Activated CD4-positive, alpha-beta T cell treated with anti-CD3 and anti-CD28 coated beads for 36 hours (primary cell): ENCODE measurements at regions not wholly inside any gene's neighbourhood (a gene's known extent, or its start where the extent isn't known, plus 50 kb on each side); places are given as distances from the start of the nearest gene placed in this dataset.
"Not testable (repeated sequence)": the region's sequence is repeated elsewhere in the genome, so short reads cannot be mapped to it uniquely, and the experiment has no call there.

Source experiments
- ATAC-seq: fragments of 200-7000 bp; cut with Tn5 transposase; one replicate; pipeline ENCODE4 v1.10.0; 2021; ENCODE audit warnings: mild to moderate bottlenecking, moderate library complexity
- CTCF ChIA-PET: fragments of 350-600 bp; sonication (Branson Sonifier 250); formaldehyde crosslinking; loops from one replicate; lab custom pipeline; 2021; ENCODE audit warnings: antibody characterized with exemption; lab: Charles Lee
- POLR2A ChIA-PET: fragments of 350-600 bp; sonication (Branson Sonifier 250); formaldehyde crosslinking; loops from one replicate; lab custom pipeline; 2021; ENCODE audit warnings: antibody characterized with exemption, inconsistent platforms; lab: Charles Lee
- DNase-seq: peaks from one replicate; pipeline ENCODE4 v3.0.0-alpha.2; 2020
- H3K27ac Mint-ChIP-seq: one replicate; pipeline ENCODE4 v1.8.0; 2021; ENCODE audit warnings: mixed read lengths
- H3K27me3 Mint-ChIP-seq: one replicate; pipeline ENCODE4 v1.8.0; 2021; ENCODE audit warnings: mixed read lengths
- H3K36me3 Mint-ChIP-seq: one replicate; pipeline ENCODE4 v1.8.0; 2021; ENCODE audit warnings: low read depth, mixed read lengths
- H3K4me1 Mint-ChIP-seq: one replicate; pipeline ENCODE4 v1.8.0; 2021; ENCODE audit warnings: mixed read lengths
- H3K4me3 Mint-ChIP-seq: one replicate; pipeline ENCODE4 v1.8.0; 2021; ENCODE audit warnings: mild to moderate bottlenecking, moderate library complexity, mixed read lengths
- H3K9me3 Mint-ChIP-seq: one replicate; pipeline ENCODE4 v1.8.0; 2021; ENCODE audit warnings: low read depth, mixed read lengths
- intact Hi-C, 2 experiments: fragments of 100-400 bp; cut with DNase I in 1 of 2; cut with micrococcal nuclease in 1 of 2; formaldehyde crosslinking; loops; one replicate each; pipeline versions ENCODE4 v1.14.2 to v1.15.1; 2022 to 2024; cut with DNase I, micrococcal nuclease

GRCh38 chrX:138921031-138921430, 209.5 kb upstream of the FGF13 start:
- ATAC-seq (no peak), DNase-seq (no peak)
- Mint-ChIP-seq H3K4me3 (no peak overlapping the region), H3K27me3 (no peaks in the 10 kb centered on the region), H3K4me1 (no peaks in the 10 kb centered on the region), H3K27ac (no peak overlapping the region), H3K36me3 (no peaks in the 10 kb centered on the region), H3K9me3 (no peaks in the 10 kb centered on the region)
- CTCF ChIA-PET, result no interaction called here
- intact Hi-C loops, result no loop called here
- POLR2A ChIA-PET, result no interaction called here

GRCh38 chrX:138917781-138918180, 206.3 kb upstream of the FGF13 start:
- Mint-ChIP-seq H3K9me3 (no peaks in the 10 kb centered on the region), H3K27ac (no peak overlapping the region), H3K36me3 (no peaks in the 10 kb centered on the region), H3K4me3 (no peak overlapping the region), H3K4me1 (no peaks in the 10 kb centered on the region), H3K27me3 (no peaks in the 10 kb centered on the region)
- ATAC-seq (no peak), DNase-seq (no peak)
- ChIA-PET CTCF (no interaction called here), POLR2A (no interaction called here)
- intact Hi-C loops, result no loop called here

GRCh38 chrX:138914767-138915166, 203.2 kb upstream of the FGF13 start:
- H3K27ac Mint-ChIP-seq, result no peak overlapping the region
- no peak overlapping the region for H3K4me3 Mint-ChIP-seq
- POLR2A ChIA-PET, result no interaction called here
- no peaks in the 10 kb centered on the region for H3K27me3 Mint-ChIP-seq
- CTCF ChIA-PET, result no interaction called here
- no peaks in the 10 kb centered on the region for H3K4me1 Mint-ChIP-seq
- intact Hi-C loops, result no loop called here
- H3K9me3 Mint-ChIP-seq, result no peaks in the 10 kb centered on the region
- no peaks in the 10 kb centered on the region for H3K36me3 Mint-ChIP-seq
- DNase-seq (no peak), ATAC-seq (no peak)

GRCh38 chrX:138908577-138908976, 197.1 kb upstream of the FGF13 start:
- H3K36me3 Mint-ChIP-seq, result no peaks in the 10 kb centered on the region

GRCh38 chrX:138897621-138898492, 186.3 kb upstream of the FGF13 start:
- CTCF ChIA-PET, result interaction anchor here (0.6 kb wide), 1 partner anchor 1490 kb away, joined by 3 read pairs; no protein-coding TSS in a partner anchor
- Mint-ChIP-seq H3K27ac (no peak overlapping the region), H3K36me3 (no peaks in the 10 kb centered on the region), H3K4me1 (no peaks in the 10 kb centered on the region), H3K4me3 (no peak overlapping the region), H3K9me3 (peaks cover 1% of the 10 kb centered on the region), H3K27me3 (no peaks in the 10 kb centered on the region)
- intact Hi-C loops, result no loop called here
- no peak for ATAC-seq
- POLR2A ChIA-PET, result no interaction called here
- DNase-seq, result no peak

More at GRCh38 chrX:138908577-138908976, 197.1 kb upstream of the FGF13 start:
- Mint-ChIP-seq H3K4me1 (no peaks in the 10 kb centered on the region), H3K27me3 (no peaks in the 10 kb centered on the region), H3K4me3 (no peak overlapping the region), H3K9me3 (no peaks in the 10 kb centered on the region), H3K27ac (no peak overlapping the region)
- intact Hi-C loops, result no loop called here
- ATAC-seq (no peak), DNase-seq (no peak)
- ChIA-PET CTCF (no interaction called here), POLR2A (no interaction called here)

- ChIA-PET POLR2A (no interaction called here), CTCF (no interaction called here)
- DNase-seq (no peak), ATAC-seq (no peak)
- Mint-ChIP-seq H3K4me3 (no peak overlapping the region), H3K36me3 (no peaks in the 10 kb centered on the region), H3K27ac (no peak overlapping the region), H3K27me3 (no peaks in the 10 kb centered on the region), H3K9me3 (no peaks in the 10 kb centered on the region), H3K4me1 (no peaks in the 10 kb centered on the region)
- intact Hi-C loops, result no loop called here
These were observed 179.0 kb upstream of the FGF13 start for GRCh38 chrX:138890491-138890890.

- ChIA-PET CTCF (interaction anchor here (0.7 kb wide), 1 partner anchor 25 kb away, joined by 3 read pairs; no protein-coding TSS in a partner anchor), POLR2A (no interaction called here)
- H3K27ac Mint-ChIP-seq, result no peak overlapping the region
- DNase-seq, result no peak
- H3K36me3 Mint-ChIP-seq, result no peaks in the 10 kb centered on the region
- H3K9me3 Mint-ChIP-seq, result no peaks in the 10 kb centered on the region
- H3K27me3 Mint-ChIP-seq, result no peaks in the 10 kb centered on the region
- no peak for ATAC-seq
- H3K4me1 Mint-ChIP-seq, result no peaks in the 10 kb centered on the region
- H3K4me3 Mint-ChIP-seq, result no peak overlapping the region
- intact Hi-C loops, result no loop called here
These were observed 177.6 kb upstream of the FGF13 start for GRCh38 chrX:138889149-138889548.

- ATAC-seq, result no peak
- no peaks in the 10 kb centered on the region for H3K36me3 Mint-ChIP-seq
- POLR2A ChIA-PET, result no interaction called here
- intact Hi-C loops, result no loop called here
- CTCF ChIA-PET, result no interaction called here
- H3K27ac Mint-ChIP-seq, result no peak overlapping the region
- no peaks in the 10 kb centered on the region for H3K9me3 Mint-ChIP-seq
- H3K27me3 Mint-ChIP-seq, result no peaks in the 10 kb centered on the region
- no peak overlapping the region for H3K4me3 Mint-ChIP-seq
- no peak for DNase-seq
- H3K4me1 Mint-ChIP-seq, result no peaks in the 10 kb centered on the region
These were observed 175.3 kb upstream of the FGF13 start for GRCh38 chrX:138886769-138887168.

GRCh38 chrX:138885886-138886285, 174.4 kb upstream of the FGF13 start:
- DNase-seq (no peak), ATAC-seq (no peak)
- ChIA-PET CTCF (no interaction called here), POLR2A (no interaction called here)
- intact Hi-C loops, result no loop called here
- Mint-ChIP-seq H3K4me1 (no peaks in the 10 kb centered on the region), H3K27me3 (no peaks in the 10 kb centered on the region), H3K4me3 (no peak overlapping the region), H3K27ac (no peak overlapping the region), H3K36me3 (no peaks in the 10 kb centered on the region), H3K9me3 (peaks cover 2% of the 10 kb centered on the region)

- ATAC-seq, H3K27me3 Mint-ChIP-seq, H3K4me1 Mint-ChIP-seq, H3K36me3 Mint-ChIP-seq, CTCF ChIA-PET, POLR2A ChIA-PET, H3K27ac Mint-ChIP-seq, H3K4me3 Mint-ChIP-seq, H3K9me3 Mint-ChIP-seq, intact Hi-C loops, DNase-seq: not testable (repeated sequence)
These were observed 168.8 kb upstream of the FGF13 start for GRCh38 chrX:138880293-138880692.

- Mint-ChIP-seq H3K4me3 (no peak overlapping the region), H3K4me1 (no peaks in the 10 kb centered on the region), H3K27ac (no peak overlapping the region), H3K27me3 (no peaks in the 10 kb centered on the region), H3K36me3 (no peaks in the 10 kb centered on the region), H3K9me3 (peaks cover 2% of the 10 kb centered on the region)
- ChIA-PET POLR2A (no interaction called here), CTCF (no interaction called here)
- no peak for ATAC-seq
- intact Hi-C loops, result no loop called here
- DNase-seq, result no peak
These were observed 166.2 kb upstream of the FGF13 start for GRCh38 chrX:138877746-138878145.

- H3K4me1 Mint-ChIP-seq, result no peaks in the 10 kb centered on the region
- DNase-seq (no peak), ATAC-seq (no peak)
- ChIA-PET CTCF (no interaction called here), POLR2A (no interaction called here)
- intact Hi-C loops, result no loop called here
- no peak overlapping the region for H3K4me3 Mint-ChIP-seq
- no peaks in the 10 kb centered on the region for H3K9me3 Mint-ChIP-seq
- H3K36me3 Mint-ChIP-seq, result no peaks in the 10 kb centered on the region
- no peaks in the 10 kb centered on the region for H3K27me3 Mint-ChIP-seq
- no peak overlapping the region for H3K27ac Mint-ChIP-seq
These were observed 164.0 kb upstream of the FGF13 start for GRCh38 chrX:138875472-138875871.
